ENCODE measurements at regions not wholly inside any gene's neighbourhood (a gene's known extent, or its start where the extent isn't known, plus 50 kb on each side); places are given as distances from the start of the nearest gene placed in this dataset.

DNA sequence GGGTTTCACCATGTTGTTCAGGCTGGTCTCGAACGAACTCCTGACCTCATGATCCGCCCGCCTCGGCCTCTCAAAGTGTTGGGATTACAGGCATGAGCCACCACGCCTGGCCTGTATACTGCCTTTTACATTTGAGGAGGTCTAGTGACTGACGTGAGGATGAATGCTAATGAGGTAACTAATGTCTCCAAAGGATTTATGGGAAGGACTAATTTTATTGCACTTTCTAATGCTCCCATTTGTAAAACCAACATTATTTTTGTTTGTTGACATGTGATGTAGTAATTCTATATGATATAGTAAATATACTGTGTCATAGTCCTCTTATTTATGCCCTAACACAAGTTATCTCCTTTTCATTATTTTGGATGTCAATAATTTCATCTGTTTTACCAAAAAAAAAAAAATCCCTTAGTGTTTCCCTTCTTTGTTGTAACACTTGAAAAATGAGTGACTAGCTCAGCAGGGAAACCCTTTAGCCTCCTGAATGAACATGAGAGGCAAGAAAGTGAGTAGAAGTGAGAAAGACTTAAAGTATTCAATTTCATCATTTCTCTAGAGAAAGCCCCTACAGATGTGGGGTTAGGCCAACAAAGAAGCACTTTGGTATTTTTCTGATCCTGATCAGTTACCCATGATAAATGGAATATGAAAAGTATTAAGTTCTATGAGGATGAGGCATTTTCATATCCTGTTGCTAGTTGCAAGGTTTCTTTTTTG is 596.9 kb upstream of the PCDH15 start:
- TF ChIP-seq, protein P1, sequence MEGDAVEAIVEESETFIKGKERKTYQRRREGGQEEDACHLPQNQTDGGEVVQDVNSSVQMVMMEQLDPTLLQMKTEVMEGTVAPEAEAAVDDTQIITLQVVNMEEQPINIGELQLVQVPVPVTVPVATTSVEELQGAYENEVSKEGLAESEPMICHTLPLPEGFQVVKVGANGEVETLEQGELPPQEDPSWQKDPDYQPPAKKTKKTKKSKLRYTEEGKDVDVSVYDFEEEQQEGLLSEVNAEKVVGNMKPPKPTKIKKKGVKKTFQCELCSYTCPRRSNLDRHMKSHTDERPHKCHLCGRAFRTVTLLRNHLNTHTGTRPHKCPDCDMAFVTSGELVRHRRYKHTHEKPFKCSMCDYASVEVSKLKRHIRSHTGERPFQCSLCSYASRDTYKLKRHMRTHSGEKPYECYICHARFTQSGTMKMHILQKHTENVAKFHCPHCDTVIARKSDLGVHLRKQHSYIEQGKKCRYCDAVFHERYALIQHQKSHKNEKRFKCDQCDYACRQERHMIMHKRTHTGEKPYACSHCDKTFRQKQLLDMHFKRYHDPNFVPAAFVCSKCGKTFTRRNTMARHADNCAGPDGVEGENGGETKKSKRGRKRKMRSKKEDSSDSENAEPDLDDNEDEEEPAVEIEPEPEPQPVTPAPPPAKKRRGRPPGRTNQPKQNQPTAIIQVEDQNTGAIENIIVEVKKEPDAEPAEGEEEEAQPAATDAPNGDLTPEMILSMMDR (conservative IDR thresholded peaks at IDR 0.05): no peak
- TF ChIP-seq ZFX (IDR thresholded peaks at IDR 0.05): no peak

DNA sequence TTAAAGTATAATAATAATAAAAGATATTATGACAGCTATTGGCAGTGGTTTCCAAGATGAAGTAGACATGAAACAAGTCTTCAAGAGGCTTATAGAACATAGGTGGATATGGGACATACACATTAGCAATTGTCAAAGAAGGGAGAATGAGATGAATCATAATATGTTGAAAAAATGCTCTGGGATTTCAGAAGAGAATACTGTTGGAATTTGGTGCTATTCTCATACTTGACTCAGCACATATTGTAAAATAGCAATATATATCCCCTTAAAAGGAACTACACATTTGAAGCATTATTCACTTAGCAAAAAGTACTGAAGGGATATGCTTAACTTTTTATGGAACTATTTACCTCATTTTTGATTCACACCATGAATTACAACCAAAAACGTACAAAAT is 577.2 kb upstream of the PCDH15 start:
- TF ChIP-seq, protein P1 (conservative IDR thresholded peaks at IDR 0.05): no peak
- no peak for TF ChIP-seq ZFX (IDR thresholded peaks at IDR 0.05)
- no peak overlapping the region for H3K27ac ChIP-seq

More for the DNA sequence above, 596.9 kb upstream of the PCDH15 start:
- no peak overlapping the region for H3K27ac ChIP-seq

- no peak for TF ChIP-seq ZFX (IDR thresholded peaks at IDR 0.05)
- TF ChIP-seq, protein P1 (conservative IDR thresholded peaks at IDR 0.05): no peak
- no peak overlapping the region for H3K27ac ChIP-seq
These were observed 573.9 kb upstream of the PCDH15 start for GRCh38 chr10:55374917-55375316.

- no peak overlapping the region for H3K27ac ChIP-seq
- no peak for TF ChIP-seq ZFX (IDR thresholded peaks at IDR 0.05)
- TF ChIP-seq, protein P1 (conservative IDR thresholded peaks at IDR 0.05): no peak
These were observed 573.0 kb upstream of the PCDH15 start for GRCh38 chr10:55374060-55374459.

- no peak for TF ChIP-seq ZFX (IDR thresholded peaks at IDR 0.05)
- TF ChIP-seq, protein P1 (conservative IDR thresholded peaks at IDR 0.05): no peak
- no peak overlapping the region for H3K27ac ChIP-seq
These were observed 568.8 kb upstream of the PCDH15 start for GRCh38 chr10:55369670-55370420.

- no peak for TF ChIP-seq ZFX (IDR thresholded peaks at IDR 0.05)
- TF ChIP-seq, protein P1 (conservative IDR thresholded peaks at IDR 0.05): no peak
- no peak overlapping the region for H3K27ac ChIP-seq
These were observed 567.4 kb upstream of the PCDH15 start for GRCh38 chr10:55368467-55368866.

DNA sequence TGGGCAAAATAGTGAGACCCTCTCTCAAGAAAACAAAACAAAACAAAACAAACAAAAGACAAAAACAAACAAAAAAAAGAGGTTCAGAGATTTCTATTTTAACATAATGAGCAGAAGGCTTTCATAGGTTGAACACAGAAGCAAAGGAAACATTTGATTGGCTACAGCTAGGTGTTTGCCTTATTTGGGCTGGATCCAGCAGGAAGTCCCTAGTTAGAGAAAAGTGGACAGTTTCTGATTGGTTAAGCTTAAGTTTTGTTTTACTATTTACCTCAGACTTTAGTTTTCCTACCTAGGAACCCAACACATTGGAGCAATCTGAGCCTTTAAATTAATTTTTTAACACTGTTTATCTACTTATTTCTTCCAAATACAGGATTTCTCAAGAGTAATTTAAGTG is 566.5 kb upstream of the PCDH15 start:
- TF ChIP-seq, protein P1 (conservative IDR thresholded peaks at IDR 0.05): no peak
- TF ChIP-seq ZFX (IDR thresholded peaks at IDR 0.05): no peak
- no peak overlapping the region for H3K27ac ChIP-seq

Data from C4-2B (cell line).